ENCODE measurements at regions not wholly inside any gene's neighbourhood (a gene's known extent, or its start where the extent isn't known, plus 50 kb on each side); places are given as distances from the start of the nearest gene placed in this dataset.

DNA sequence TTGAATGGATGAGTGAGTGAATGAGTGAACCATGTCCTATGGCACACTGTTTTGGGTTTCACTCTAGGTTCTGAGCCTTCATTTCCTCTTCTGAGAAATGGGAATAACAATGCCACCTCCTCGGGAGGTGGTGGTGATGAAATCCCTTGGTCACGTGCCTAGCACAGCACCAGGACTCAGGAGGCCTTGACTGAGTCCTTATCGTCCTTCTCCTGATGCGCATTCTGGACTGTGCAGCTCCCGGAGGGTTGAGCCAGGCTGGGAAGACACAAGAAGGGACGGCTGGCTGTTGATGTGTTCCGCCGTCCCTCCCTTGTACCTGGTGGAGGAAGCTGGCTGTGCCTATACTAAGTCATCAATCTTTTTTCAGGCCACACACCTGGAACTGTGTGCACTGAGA is 437.3 kb downstream of the ZNF521 start:
- Histone ChIP-seq H3K4me3 (ENCODE audit: low read length) (no peak overlapping the region), H3K27ac (ENCODE audit: low read depth, low read length) (no peak overlapping the region), H3K36me3 (ENCODE audit: insufficient read depth, low read length) (no peaks in the 10 kb centered on the region), H3K9me3 (ENCODE audit: low read length) (no peaks in the 10 kb centered on the region), H3K4me1 (ENCODE audit: insufficient read depth, low read length) (no peaks in the 10 kb centered on the region), H3K27me3 (ENCODE audit: insufficient read depth, low read length, poor library complexity, severe bottlenecking) (no peaks in the 10 kb centered on the region)
- no peak for DNase-seq
- Mint-ChIP-seq H3K4me3 (no peak overlapping the region), H3K27me3 (peaks cover 0 to 6% of the 10 kb centered on the region in 2 donors), H3K36me3 (peaks cover 0 to 2% (median 0%) of the 10 kb centered on the region in 3 donors), H3K4me1 (no peaks in the 10 kb centered on the region), H3K9me3 (peaks cover 0 to 3% (median 0%) of the 10 kb centered on the region in 5 donors), H3K27ac (no peak overlapping the region)
- CTCF ChIA-PET, result no interaction called here
- POLR2A ChIA-PET, result no interaction called here

DNA sequence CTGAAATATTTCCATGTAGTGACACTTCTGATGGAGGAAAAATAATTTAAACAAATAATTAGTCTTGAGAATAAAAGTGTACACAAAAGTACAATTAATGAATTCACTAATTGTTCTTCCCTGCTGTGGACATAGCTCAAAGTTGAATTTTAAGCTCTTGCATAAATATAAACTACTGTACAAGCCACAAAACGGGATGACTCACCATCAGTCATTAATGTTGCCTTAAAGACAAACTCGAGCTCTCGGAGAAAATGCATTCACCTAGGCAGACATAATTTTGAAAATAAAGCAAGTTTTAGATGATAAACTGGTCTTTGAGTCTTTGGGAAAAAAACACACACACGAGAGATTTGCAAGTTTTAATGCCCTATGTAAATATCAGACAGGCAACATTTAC is 436.4 kb downstream of the ZNF521 start:
- peaks cover 0 to 6% of the 10 kb centered on the region in 2 donors for H3K27me3 Mint-ChIP-seq
- peaks cover 0 to 3% (median 0%) of the 10 kb centered on the region in 5 donors for H3K9me3 Mint-ChIP-seq
- ChIA-PET CTCF (no interaction called here), POLR2A (no interaction called here)
- Histone ChIP-seq H3K4me1 (ENCODE audit: insufficient read depth, low read length) (no peaks in the 10 kb centered on the region), H3K4me3 (ENCODE audit: low read length) (no peak overlapping the region), H3K36me3 (ENCODE audit: insufficient read depth, low read length) (no peaks in the 10 kb centered on the region), H3K27me3 (ENCODE audit: insufficient read depth, low read length, poor library complexity, severe bottlenecking) (no peaks in the 10 kb centered on the region), H3K27ac (ENCODE audit: low read depth, low read length) (no peak overlapping the region), H3K9me3 (ENCODE audit: low read length) (no peaks in the 10 kb centered on the region)
- no peak overlapping the region for H3K27ac Mint-ChIP-seq
- DNase-seq, result no peak
- H3K4me3 Mint-ChIP-seq, result no peak overlapping the region
- H3K36me3 Mint-ChIP-seq, result peaks cover 0 to 2% (median 0%) of the 10 kb centered on the region in 3 donors
- H3K4me1 Mint-ChIP-seq, result no peaks in the 10 kb centered on the region

DNA sequence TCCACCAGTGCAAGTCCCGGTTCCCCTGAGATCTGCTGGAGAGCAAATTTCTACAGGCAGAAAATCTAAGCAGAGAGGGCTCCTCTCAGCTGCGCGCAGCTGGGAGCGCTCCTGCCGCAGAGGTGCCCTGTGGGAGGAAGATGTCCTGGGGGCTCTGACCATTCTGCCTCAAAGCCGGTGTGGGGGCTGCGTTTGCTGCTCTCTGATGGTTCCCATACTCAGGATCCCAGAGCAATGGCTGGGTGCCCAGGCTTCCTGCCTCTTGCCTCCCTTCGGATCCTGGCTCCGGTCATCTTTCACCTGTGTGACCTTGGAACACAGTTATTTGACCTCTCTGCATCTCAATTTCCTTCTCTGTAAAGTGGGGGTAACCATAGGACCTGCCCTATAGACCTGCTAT is 434.2 kb downstream of the ZNF521 start:
- Mint-ChIP-seq H3K4me3 (no peak overlapping the region), H3K36me3 (peaks cover 0 to 2% (median 0%) of the 10 kb centered on the region in 3 donors), H3K27me3 (peaks cover 0 to 6% of the 10 kb centered on the region in 2 donors), H3K27ac (no peak overlapping the region), H3K9me3 (peaks cover 0 to 3% (median 0%) of the 10 kb centered on the region in 5 donors), H3K4me1 (no peaks in the 10 kb centered on the region)
- Histone ChIP-seq H3K27ac (ENCODE audit: low read depth, low read length) (no peak overlapping the region), H3K27me3 (ENCODE audit: insufficient read depth, low read length, poor library complexity, severe bottlenecking) (no peaks in the 10 kb centered on the region), H3K4me3 (ENCODE audit: low read length) (no peak overlapping the region), H3K36me3 (ENCODE audit: insufficient read depth, low read length) (no peaks in the 10 kb centered on the region), H3K4me1 (ENCODE audit: insufficient read depth, low read length) (no peaks in the 10 kb centered on the region), H3K9me3 (ENCODE audit: low read length) (no peaks in the 10 kb centered on the region)
- DNase-seq, result no peak
- CTCF ChIA-PET, result no interaction called here
- POLR2A ChIA-PET, result no interaction called here

DNA sequence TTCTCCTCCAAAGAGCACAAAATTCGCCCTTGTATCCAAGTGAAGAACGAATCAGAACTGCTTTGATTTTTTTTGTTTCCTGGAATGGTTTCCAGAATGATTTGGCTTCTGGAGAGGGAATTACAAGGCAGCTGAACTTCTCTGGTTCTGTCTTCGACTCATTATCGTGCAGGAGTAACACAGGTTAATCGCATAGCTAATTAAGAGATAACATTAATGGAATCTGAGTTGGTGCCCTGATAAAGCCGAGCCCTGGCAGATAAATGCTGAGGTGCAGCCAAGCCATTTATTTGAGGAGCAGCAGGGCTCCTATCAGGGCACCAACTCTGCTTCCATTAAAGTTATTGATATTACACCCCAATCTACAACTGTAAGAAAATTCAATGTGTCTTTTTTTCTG is 433.7 kb downstream of the ZNF521 start:
- ChIA-PET CTCF (no interaction called here), POLR2A (no interaction called here)
- peaks cover 0 to 3% (median 0%) of the 10 kb centered on the region in 5 donors for H3K9me3 Mint-ChIP-seq

DNA sequence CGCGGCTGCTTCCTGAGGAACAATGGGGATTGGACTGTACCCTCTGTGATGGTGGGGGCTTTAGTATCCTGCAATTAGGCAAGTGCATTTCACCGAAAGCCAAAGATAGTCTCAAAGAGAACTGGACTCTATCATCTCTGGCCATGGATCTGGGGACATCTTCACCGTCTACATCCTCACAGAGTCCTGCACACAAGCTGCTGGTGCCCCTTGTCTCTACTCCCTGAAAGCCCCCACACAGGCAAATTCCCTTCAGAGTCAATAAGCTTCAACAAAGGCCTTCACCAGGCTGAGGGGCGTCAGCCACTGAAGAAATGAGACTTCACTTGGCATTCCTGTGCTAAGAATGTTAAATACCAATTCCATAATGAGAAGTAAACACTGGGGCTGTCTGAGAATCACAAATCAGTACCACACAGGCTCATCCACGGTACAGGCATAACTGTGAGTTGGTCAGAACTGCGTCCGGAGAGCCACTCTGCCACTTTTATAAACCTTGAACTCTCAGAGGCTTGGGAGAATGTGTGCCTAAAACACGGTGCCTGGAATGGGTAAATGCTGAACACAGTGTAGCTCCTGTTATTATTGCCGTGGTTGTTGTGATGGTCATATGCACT is 432.7 kb downstream of the ZNF521 start:
- ChIA-PET CTCF (interaction anchor here (0.6 kb wide), 1 partner anchor 1474 kb away, joined by 3 read pairs; no protein-coding TSS in a partner anchor), POLR2A (no interaction called here)
- no peaks in the 10 kb centered on the region for H3K36me3 ChIP-seq (ENCODE audit: insufficient read depth, low read length)
- no peaks in the 10 kb centered on the region for H3K27me3 ChIP-seq (ENCODE audit: insufficient read depth, low read length, poor library complexity, severe bottlenecking)
- H3K9me3 ChIP-seq (ENCODE audit: low read length), result no peaks in the 10 kb centered on the region
- Mint-ChIP-seq H3K4me1 (no peaks in the 10 kb centered on the region), H3K36me3 (peaks cover 0 to 2% (median 0%) of the 10 kb centered on the region in 3 donors), H3K27ac (no peak overlapping the region), H3K9me3 (peaks cover 0 to 3% (median 0%) of the 10 kb centered on the region in 5 donors), H3K4me3 (no peak overlapping the region), H3K27me3 (peaks cover 3 to 4% of the 10 kb centered on the region in 2 donors)
- no peak for DNase-seq
- H3K27ac ChIP-seq (ENCODE audit: low read depth, low read length), result no peak overlapping the region
- H3K4me3 ChIP-seq (ENCODE audit: low read length), result no peak overlapping the region
- H3K4me1 ChIP-seq (ENCODE audit: insufficient read depth, low read length), result no peaks in the 10 kb centered on the region

More for the DNA sequence above, 433.7 kb downstream of the ZNF521 start:
- H3K9me3 ChIP-seq (ENCODE audit: low read length), result no peaks in the 10 kb centered on the region
- no peaks in the 10 kb centered on the region for H3K4me1 ChIP-seq (ENCODE audit: insufficient read depth, low read length)
- Mint-ChIP-seq H3K27me3 (peaks cover 0 to 6% of the 10 kb centered on the region in 2 donors), H3K4me3 (no peak overlapping the region), H3K27ac (no peak overlapping the region), H3K4me1 (no peaks in the 10 kb centered on the region), H3K36me3 (peaks cover 0 to 2% (median 0%) of the 10 kb centered on the region in 3 donors)
- no peaks in the 10 kb centered on the region for H3K36me3 ChIP-seq (ENCODE audit: insufficient read depth, low read length)
- no peak overlapping the region for H3K27ac ChIP-seq (ENCODE audit: low read depth, low read length)
- DNase-seq, result no peak
- H3K27me3 ChIP-seq (ENCODE audit: insufficient read depth, low read length, poor library complexity, severe bottlenecking), result no peaks in the 10 kb centered on the region
- no peak overlapping the region for H3K4me3 ChIP-seq (ENCODE audit: low read length)

DNA sequence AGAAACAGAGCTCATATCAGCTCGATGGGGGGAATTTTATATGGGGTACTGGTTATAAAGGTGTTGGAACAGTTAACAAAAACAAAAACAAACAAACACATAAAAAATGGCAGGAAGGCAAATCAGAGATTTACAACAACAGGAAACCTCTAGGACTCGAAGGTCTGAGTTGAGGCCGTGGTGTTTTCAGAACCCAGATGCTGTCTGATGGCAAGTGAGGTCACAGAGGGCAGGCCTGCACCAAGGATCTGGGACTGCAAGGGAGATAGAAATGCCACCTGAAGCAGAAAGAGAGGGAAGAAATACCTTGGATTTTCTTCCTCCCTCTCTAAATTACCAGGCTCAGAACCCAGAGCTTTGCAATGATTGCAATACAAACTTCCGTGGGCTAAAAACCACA is 429.5 kb downstream of the ZNF521 start:
- Histone ChIP-seq H3K27ac (ENCODE audit: low read depth, low read length) (no peak overlapping the region), H3K4me3 (ENCODE audit: low read length) (no peak overlapping the region), H3K9me3 (ENCODE audit: low read length) (no peaks in the 10 kb centered on the region), H3K27me3 (ENCODE audit: insufficient read depth, low read length, poor library complexity, severe bottlenecking) (no peaks in the 10 kb centered on the region), H3K4me1 (ENCODE audit: insufficient read depth, low read length) (no peaks in the 10 kb centered on the region), H3K36me3 (ENCODE audit: insufficient read depth, low read length) (no peaks in the 10 kb centered on the region)
- Mint-ChIP-seq H3K4me1 (no peaks in the 10 kb centered on the region), H3K27ac (no peak overlapping the region), H3K4me3 (no peak overlapping the region), H3K36me3 (no peaks in the 10 kb centered on the region), H3K27me3 (peaks cover 4% of the 10 kb centered on the region in 2 donors), H3K9me3 (peaks cover 0 to 2% (median 0%) of the 10 kb centered on the region in 5 donors)
- no peak for DNase-seq
- ChIA-PET POLR2A (no interaction called here), CTCF (no interaction called here)

DNA sequence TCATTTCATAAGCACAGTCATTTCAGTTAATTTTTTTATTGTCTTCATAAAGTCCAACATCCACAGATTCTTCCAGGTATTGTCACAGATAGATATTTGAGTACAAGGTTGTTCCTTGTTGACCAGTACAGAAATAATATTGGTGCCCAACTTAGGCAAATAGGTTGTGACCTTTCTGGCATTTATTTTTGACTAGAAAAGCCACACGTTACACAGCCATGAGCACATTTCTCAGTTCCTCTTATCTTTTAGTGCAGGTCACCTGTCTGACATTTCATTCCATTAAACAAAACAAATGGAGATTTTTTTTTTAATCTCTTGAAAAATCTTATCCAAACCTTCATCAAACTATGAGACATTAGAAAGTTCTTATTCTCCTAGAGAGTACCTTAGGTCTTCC is 428.8 kb downstream of the ZNF521 start:
- POLR2A ChIA-PET, result no interaction called here
- no peaks in the 10 kb centered on the region for H3K27me3 ChIP-seq (ENCODE audit: insufficient read depth, low read length, poor library complexity, severe bottlenecking)
- no peaks in the 10 kb centered on the region for H3K4me1 ChIP-seq (ENCODE audit: insufficient read depth, low read length)
- Mint-ChIP-seq H3K27me3 (peaks cover 2 to 4% of the 10 kb centered on the region in 2 donors), H3K36me3 (no peaks in the 10 kb centered on the region), H3K9me3 (peaks cover 0 to 2% (median 0%) of the 10 kb centered on the region in 5 donors), H3K27ac (no peak overlapping the region), H3K4me1 (no peaks in the 10 kb centered on the region), H3K4me3 (no peak overlapping the region)
- no peak overlapping the region for H3K27ac ChIP-seq (ENCODE audit: low read depth, low read length)
- no peaks in the 10 kb centered on the region for H3K9me3 ChIP-seq (ENCODE audit: low read length)
- no peaks in the 10 kb centered on the region for H3K36me3 ChIP-seq (ENCODE audit: insufficient read depth, low read length)
- no peak overlapping the region for H3K4me3 ChIP-seq (ENCODE audit: low read length)
- DNase-seq, result no peak
- CTCF ChIA-PET, result no interaction called here

DNA sequence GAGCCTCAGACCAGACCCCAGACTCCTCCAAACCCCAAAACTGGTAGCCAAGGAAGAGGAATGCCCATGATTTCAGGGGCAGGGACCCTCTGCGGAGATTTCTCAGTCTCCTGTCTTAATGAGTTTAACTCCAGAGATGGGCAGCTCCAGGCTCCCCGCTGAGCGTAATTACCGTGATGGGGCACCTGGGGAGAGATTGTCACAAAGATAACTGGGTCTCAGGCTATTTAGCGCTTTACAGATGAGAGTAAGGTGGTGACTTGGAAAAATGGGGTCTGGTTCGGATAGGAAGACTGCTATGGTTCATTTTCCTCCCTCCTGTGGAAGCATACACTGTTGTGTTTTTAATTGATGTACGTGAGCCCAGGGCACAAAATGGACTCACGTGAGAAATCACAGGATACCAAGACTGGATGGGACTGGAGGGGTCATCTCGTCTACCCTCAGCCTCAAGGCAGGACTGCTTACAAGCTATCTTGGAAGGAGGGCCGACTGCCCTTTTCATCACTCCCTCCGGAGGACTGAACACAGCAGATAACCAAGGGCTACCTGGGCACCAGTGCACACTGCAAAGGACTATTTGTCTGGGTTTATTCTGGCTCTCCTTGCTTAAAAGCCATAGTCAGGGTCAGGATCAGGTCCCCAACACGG is 427.8 kb downstream of the ZNF521 start:
- ChIA-PET CTCF (no interaction called here), POLR2A (no interaction called here)
- no peak overlapping the region for H3K4me3 Mint-ChIP-seq
- Histone ChIP-seq H3K4me1 (ENCODE audit: insufficient read depth, low read length) (no peaks in the 10 kb centered on the region), H3K27me3 (ENCODE audit: insufficient read depth, low read length, poor library complexity, severe bottlenecking) (no peaks in the 10 kb centered on the region), H3K36me3 (ENCODE audit: insufficient read depth, low read length) (no peaks in the 10 kb centered on the region), H3K9me3 (ENCODE audit: low read length) (no peaks in the 10 kb centered on the region), H3K27ac (ENCODE audit: low read depth, low read length) (no peak overlapping the region), H3K4me3 (ENCODE audit: low read length) (no peak overlapping the region)
- peaks cover 2 to 4% of the 10 kb centered on the region in 2 donors for H3K27me3 Mint-ChIP-seq
- no peaks in the 10 kb centered on the region for H3K4me1 Mint-ChIP-seq
- peaks cover 0 to 2% (median 0%) of the 10 kb centered on the region in 5 donors for H3K9me3 Mint-ChIP-seq
- H3K27ac Mint-ChIP-seq, result no peak overlapping the region
- H3K36me3 Mint-ChIP-seq, result no peaks in the 10 kb centered on the region
- DNase-seq, result no peak

Data from CD8-positive, alpha-beta memory T cell (primary cell).